DND-41 (cell line): ENCODE measurements at regions not wholly inside any gene's neighbourhood (a gene's known extent, or its start where the extent isn't known, plus 50 kb on each side); places are given as distances from the start of the nearest gene placed in this dataset.

ENCODE experiments used
- EZH2 ChIP-seq: IDR thresholded peaks from 3 replicates; pipeline ENCODE4 v1.6.1; 2012; ENCODE audit warnings: borderline replicate concordance, low read depth, mild to moderate bottlenecking, moderate library complexity, low read length, inconsistent platforms; ENCODE audit not compliant: severe bottlenecking
- TF ChIP-seq, protein P1 (sequence below): IDR thresholded peaks from 2 replicates; pipeline ENCODE4 v1.5.1; 2012; ENCODE audit warnings: borderline replicate concordance, low read length, moderate library complexity, mild to moderate bottlenecking; ENCODE audit not compliant: poor library complexity, severe bottlenecking; ENCODE audit errors: extremely low read depth

DNA sequence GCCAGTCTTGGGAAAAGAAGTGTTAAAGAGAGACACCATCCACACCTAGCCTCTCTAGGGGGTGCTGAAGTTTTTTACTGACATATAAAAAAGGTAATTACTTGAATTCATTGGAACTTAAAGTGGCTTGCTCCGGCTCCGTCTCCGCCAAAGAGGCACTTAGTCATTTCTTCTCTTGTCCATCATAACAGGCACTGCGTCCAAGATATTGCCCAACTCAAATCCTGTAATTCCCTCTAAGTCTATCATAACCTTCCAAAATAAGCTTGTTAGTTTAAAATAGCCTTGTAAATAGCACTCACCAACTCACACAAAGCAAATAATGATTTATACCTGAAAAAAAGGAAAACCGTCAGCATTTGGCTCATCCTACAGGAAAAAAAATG is 160.5 kb downstream of the ZBTB18 start:
- TF ChIP-seq, protein P1, sequence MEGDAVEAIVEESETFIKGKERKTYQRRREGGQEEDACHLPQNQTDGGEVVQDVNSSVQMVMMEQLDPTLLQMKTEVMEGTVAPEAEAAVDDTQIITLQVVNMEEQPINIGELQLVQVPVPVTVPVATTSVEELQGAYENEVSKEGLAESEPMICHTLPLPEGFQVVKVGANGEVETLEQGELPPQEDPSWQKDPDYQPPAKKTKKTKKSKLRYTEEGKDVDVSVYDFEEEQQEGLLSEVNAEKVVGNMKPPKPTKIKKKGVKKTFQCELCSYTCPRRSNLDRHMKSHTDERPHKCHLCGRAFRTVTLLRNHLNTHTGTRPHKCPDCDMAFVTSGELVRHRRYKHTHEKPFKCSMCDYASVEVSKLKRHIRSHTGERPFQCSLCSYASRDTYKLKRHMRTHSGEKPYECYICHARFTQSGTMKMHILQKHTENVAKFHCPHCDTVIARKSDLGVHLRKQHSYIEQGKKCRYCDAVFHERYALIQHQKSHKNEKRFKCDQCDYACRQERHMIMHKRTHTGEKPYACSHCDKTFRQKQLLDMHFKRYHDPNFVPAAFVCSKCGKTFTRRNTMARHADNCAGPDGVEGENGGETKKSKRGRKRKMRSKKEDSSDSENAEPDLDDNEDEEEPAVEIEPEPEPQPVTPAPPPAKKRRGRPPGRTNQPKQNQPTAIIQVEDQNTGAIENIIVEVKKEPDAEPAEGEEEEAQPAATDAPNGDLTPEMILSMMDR, result no peak
- TF ChIP-seq EZH2, result no peak
